ENCODE measurements at regions not wholly inside any gene's neighbourhood (a gene's known extent, or its start where the extent isn't known, plus 50 kb on each side); places are given as distances from the start of the nearest gene placed in this dataset.

- Mint-ChIP-seq H3K9me3 (peaks cover 33% of the 10 kb centered on the region), H3K4me3 (no peak overlapping the region), H3K27ac (no peak overlapping the region), H3K4me1 (ENCODE audit: low read depth) (no peaks in the 10 kb centered on the region), H3K27me3 (ENCODE audit: low read depth) (no peaks in the 10 kb centered on the region), H3K36me3 (ENCODE audit: low read depth) (no peaks in the 10 kb centered on the region)
- DNase-seq (ENCODE audit: low spot score): no peak
Measured at GRCh38 chr9:23532282-23532681, 293.8 kb downstream of the ELAVL2 start.

GRCh38 chr9:23537192-23538066 is 288.6 kb downstream of the ELAVL2 start:
- no peak for DNase-seq (ENCODE audit: low spot score)
- no peaks in the 10 kb centered on the region for H3K27me3 Mint-ChIP-seq (ENCODE audit: low read depth)
- H3K4me3 Mint-ChIP-seq: no peak overlapping the region
- no peaks in the 10 kb centered on the region for H3K4me1 Mint-ChIP-seq (ENCODE audit: low read depth)
- peaks cover 24% of the 10 kb centered on the region for H3K9me3 Mint-ChIP-seq
- no peak overlapping the region for H3K27ac Mint-ChIP-seq
- H3K36me3 Mint-ChIP-seq (ENCODE audit: low read depth): no peaks in the 10 kb centered on the region

GRCh38 chr9:23538067-23538402 is 288.0 kb downstream of the ELAVL2 start:
- Mint-ChIP-seq H3K4me1 (ENCODE audit: low read depth) (no peaks in the 10 kb centered on the region), H3K27ac (no peak overlapping the region), H3K36me3 (ENCODE audit: low read depth) (no peaks in the 10 kb centered on the region), H3K4me3 (no peak overlapping the region), H3K9me3 (peaks cover 21% of the 10 kb centered on the region), H3K27me3 (ENCODE audit: low read depth) (no peaks in the 10 kb centered on the region)
- no peak for DNase-seq (ENCODE audit: low spot score)

- no peak overlapping the region for H3K4me3 Mint-ChIP-seq
- no peak overlapping the region for H3K27ac Mint-ChIP-seq
- H3K36me3 Mint-ChIP-seq (ENCODE audit: low read depth): no peaks in the 10 kb centered on the region
- H3K9me3 Mint-ChIP-seq: peaks cover 17% of the 10 kb centered on the region
- no peaks in the 10 kb centered on the region for H3K4me1 Mint-ChIP-seq (ENCODE audit: low read depth)
- H3K27me3 Mint-ChIP-seq (ENCODE audit: low read depth): no peaks in the 10 kb centered on the region
- no peak for DNase-seq (ENCODE audit: low spot score)
Measured at GRCh38 chr9:23538461-23539003, 287.5 kb downstream of the ELAVL2 start.

GRCh38 chr9:23539311-23539710 is 286.7 kb downstream of the ELAVL2 start:
- Mint-ChIP-seq H3K4me3 (no peak overlapping the region), H3K36me3 (ENCODE audit: low read depth) (no peaks in the 10 kb centered on the region), H3K9me3 (peaks cover 13% of the 10 kb centered on the region), H3K27ac (no peak overlapping the region), H3K27me3 (ENCODE audit: low read depth) (no peaks in the 10 kb centered on the region), H3K4me1 (ENCODE audit: low read depth) (no peaks in the 10 kb centered on the region)
- DNase-seq (ENCODE audit: low spot score): no peak

GRCh38 chr9:23541976-23542375 is 284.1 kb downstream of the ELAVL2 start:
- no peak overlapping the region for H3K4me3 Mint-ChIP-seq

GRCh38 chr9:23542438-23542837 is 283.6 kb downstream of the ELAVL2 start:
- H3K4me1 Mint-ChIP-seq (ENCODE audit: low read depth): no peaks in the 10 kb centered on the region
- H3K27me3 Mint-ChIP-seq (ENCODE audit: low read depth): no peaks in the 10 kb centered on the region
- H3K4me3 Mint-ChIP-seq: no peak overlapping the region
- no peaks in the 10 kb centered on the region for H3K36me3 Mint-ChIP-seq (ENCODE audit: low read depth)
- no peak for DNase-seq (ENCODE audit: low spot score)
- H3K9me3 Mint-ChIP-seq: peaks cover 17% of the 10 kb centered on the region
- no peak overlapping the region for H3K27ac Mint-ChIP-seq

More at GRCh38 chr9:23541976-23542375, 284.1 kb downstream of the ELAVL2 start:
- DNase-seq (ENCODE audit: low spot score): no peak
- H3K27me3 Mint-ChIP-seq (ENCODE audit: low read depth): no peaks in the 10 kb centered on the region
- H3K36me3 Mint-ChIP-seq (ENCODE audit: low read depth): no peaks in the 10 kb centered on the region
- peaks cover 18% of the 10 kb centered on the region for H3K9me3 Mint-ChIP-seq
- no peaks in the 10 kb centered on the region for H3K4me1 Mint-ChIP-seq (ENCODE audit: low read depth)
- no peak overlapping the region for H3K27ac Mint-ChIP-seq

GRCh38 chr9:23542927-23543326 is 283.1 kb downstream of the ELAVL2 start:
- Mint-ChIP-seq H3K4me3 (no peak overlapping the region), H3K4me1 (ENCODE audit: low read depth) (no peaks in the 10 kb centered on the region), H3K27me3 (ENCODE audit: low read depth) (no peaks in the 10 kb centered on the region), H3K36me3 (ENCODE audit: low read depth) (no peaks in the 10 kb centered on the region), H3K27ac (no peak overlapping the region), H3K9me3 (peaks cover 17% of the 10 kb centered on the region)
- DNase-seq (ENCODE audit: low spot score): no peak

- H3K27me3 Mint-ChIP-seq (ENCODE audit: low read depth): no peaks in the 10 kb centered on the region
- H3K36me3 Mint-ChIP-seq (ENCODE audit: low read depth): no peaks in the 10 kb centered on the region
- DNase-seq (ENCODE audit: low spot score): no peak
- no peaks in the 10 kb centered on the region for H3K4me1 Mint-ChIP-seq (ENCODE audit: low read depth)
- H3K9me3 Mint-ChIP-seq: peaks cover 17% of the 10 kb centered on the region
- no peak overlapping the region for H3K4me3 Mint-ChIP-seq
- H3K27ac Mint-ChIP-seq: no peak overlapping the region
Measured at GRCh38 chr9:23543419-23543818, 282.6 kb downstream of the ELAVL2 start.

- Mint-ChIP-seq H3K36me3 (ENCODE audit: low read depth) (no peaks in the 10 kb centered on the region), H3K4me3 (no peak overlapping the region), H3K4me1 (ENCODE audit: low read depth) (no peaks in the 10 kb centered on the region), H3K9me3 (peaks cover 20% of the 10 kb centered on the region), H3K27ac (no peak overlapping the region), H3K27me3 (ENCODE audit: low read depth) (no peaks in the 10 kb centered on the region)
- no peak for DNase-seq (ENCODE audit: low spot score)
Measured at GRCh38 chr9:23545728-23546127, 280.3 kb downstream of the ELAVL2 start.

- Mint-ChIP-seq H3K9me3 (peaks cover 24% of the 10 kb centered on the region), H3K27ac (no peak overlapping the region), H3K4me3 (no peak overlapping the region), H3K27me3 (ENCODE audit: low read depth) (no peaks in the 10 kb centered on the region), H3K36me3 (ENCODE audit: low read depth) (no peaks in the 10 kb centered on the region), H3K4me1 (ENCODE audit: low read depth) (no peaks in the 10 kb centered on the region)
- DNase-seq (ENCODE audit: low spot score): no peak
Measured at GRCh38 chr9:23551311-23551721, 274.7 kb downstream of the ELAVL2 start.

GRCh38 chr9:23551929-23552707 is 273.9 kb downstream of the ELAVL2 start:
- H3K27me3 Mint-ChIP-seq (ENCODE audit: low read depth): no peaks in the 10 kb centered on the region
- no peaks in the 10 kb centered on the region for H3K4me1 Mint-ChIP-seq (ENCODE audit: low read depth)
- DNase-seq (ENCODE audit: low spot score): no peak
- H3K36me3 Mint-ChIP-seq (ENCODE audit: low read depth): no peaks in the 10 kb centered on the region
- H3K27ac Mint-ChIP-seq: no peak overlapping the region
- H3K4me3 Mint-ChIP-seq: no peak overlapping the region
- H3K9me3 Mint-ChIP-seq: peaks cover 22% of the 10 kb centered on the region

GRCh38 chr9:23552876-23553601 is 273.0 kb downstream of the ELAVL2 start:
- Mint-ChIP-seq H3K27me3 (ENCODE audit: low read depth) (no peaks in the 10 kb centered on the region), H3K9me3 (peaks cover 22% of the 10 kb centered on the region), H3K27ac (no peak overlapping the region), H3K36me3 (ENCODE audit: low read depth) (no peaks in the 10 kb centered on the region), H3K4me1 (ENCODE audit: low read depth) (no peaks in the 10 kb centered on the region), H3K4me3 (no peak overlapping the region)
- DNase-seq (ENCODE audit: low spot score): no peak

- H3K9me3 Mint-ChIP-seq: peaks cover 18% of the 10 kb centered on the region
- H3K27me3 Mint-ChIP-seq (ENCODE audit: low read depth): no peaks in the 10 kb centered on the region
- H3K4me1 Mint-ChIP-seq (ENCODE audit: low read depth): no peaks in the 10 kb centered on the region
- DNase-seq (ENCODE audit: low spot score): no peak
- no peaks in the 10 kb centered on the region for H3K36me3 Mint-ChIP-seq (ENCODE audit: low read depth)
- no peak overlapping the region for H3K4me3 Mint-ChIP-seq
- no peak overlapping the region for H3K27ac Mint-ChIP-seq
Measured at GRCh38 chr9:23554686-23555085, 271.4 kb downstream of the ELAVL2 start.
